ENCODE measurements at regions not wholly inside any gene's neighbourhood (a gene's known extent, or its start where the extent isn't known, plus 50 kb on each side); places are given as distances from the start of the nearest gene placed in this dataset.

- H3K27me3 ChIP-seq: no peaks in the 10 kb centered on the region
- no peak for DNase-seq (ENCODE audit: low spot score)
- H3K36me3 ChIP-seq (replicated peaks; ENCODE audit: insufficient read depth, low read depth): no peaks in the 10 kb centered on the region
- H3K79me2 ChIP-seq: no peaks in the 10 kb centered on the region
- no peak overlapping the region for H3K4me3 ChIP-seq
- H3K9me2 ChIP-seq (replicated peaks; ENCODE audit: insufficient read depth): no peaks in the 10 kb centered on the region
- H2AFZ ChIP-seq: no peak overlapping the region
- no peaks in the 10 kb centered on the region for H3K4me1 ChIP-seq (ENCODE audit: insufficient read depth)
- 81% methylated on average over 1 of the region's 1 CpG for WGBS (ENCODE audit: low lambda C conversion rate, missing lambda C conversion rate)
- no peak overlapping the region for H3K4me2 ChIP-seq
- H3K9me3 ChIP-seq (ENCODE audit: low read depth): no peaks in the 10 kb centered on the region
- TF ChIP-seq, protein P1, sequence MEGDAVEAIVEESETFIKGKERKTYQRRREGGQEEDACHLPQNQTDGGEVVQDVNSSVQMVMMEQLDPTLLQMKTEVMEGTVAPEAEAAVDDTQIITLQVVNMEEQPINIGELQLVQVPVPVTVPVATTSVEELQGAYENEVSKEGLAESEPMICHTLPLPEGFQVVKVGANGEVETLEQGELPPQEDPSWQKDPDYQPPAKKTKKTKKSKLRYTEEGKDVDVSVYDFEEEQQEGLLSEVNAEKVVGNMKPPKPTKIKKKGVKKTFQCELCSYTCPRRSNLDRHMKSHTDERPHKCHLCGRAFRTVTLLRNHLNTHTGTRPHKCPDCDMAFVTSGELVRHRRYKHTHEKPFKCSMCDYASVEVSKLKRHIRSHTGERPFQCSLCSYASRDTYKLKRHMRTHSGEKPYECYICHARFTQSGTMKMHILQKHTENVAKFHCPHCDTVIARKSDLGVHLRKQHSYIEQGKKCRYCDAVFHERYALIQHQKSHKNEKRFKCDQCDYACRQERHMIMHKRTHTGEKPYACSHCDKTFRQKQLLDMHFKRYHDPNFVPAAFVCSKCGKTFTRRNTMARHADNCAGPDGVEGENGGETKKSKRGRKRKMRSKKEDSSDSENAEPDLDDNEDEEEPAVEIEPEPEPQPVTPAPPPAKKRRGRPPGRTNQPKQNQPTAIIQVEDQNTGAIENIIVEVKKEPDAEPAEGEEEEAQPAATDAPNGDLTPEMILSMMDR (IDR thresholded peaks at IDR 0.05; ENCODE audit: poor library complexity): no peak
- TF ChIP-seq EZH2 (IDR thresholded peaks at IDR 0.05; ENCODE audit: borderline replicate concordance) (no peak), EZH2phosphoT487 (IDR thresholded peaks at IDR 0.05; ENCODE audit: low read depth, severe bottlenecking, unreplicated experiment) (no peak)
- no peaks in the 10 kb centered on the region for H4K20me1 ChIP-seq (ENCODE audit: insufficient read depth, poor library complexity, severe bottlenecking)
- H3K27ac ChIP-seq: no peak overlapping the region
Observed at GRCh38 chr5:166062094-166062493, 2229.4 kb upstream of the WWC1 start.

GRCh38 chr5:166062719-166063118 lies 2228.7 kb upstream of the WWC1 start:
- H4K20me1 ChIP-seq (ENCODE audit: insufficient read depth, poor library complexity, severe bottlenecking): no peaks in the 10 kb centered on the region
- no peak overlapping the region for H3K4me3 ChIP-seq
- DNase-seq (ENCODE audit: low spot score): no peak
- no peaks in the 10 kb centered on the region for H3K9me2 ChIP-seq (replicated peaks; ENCODE audit: insufficient read depth)
- no peaks in the 10 kb centered on the region for H3K27me3 ChIP-seq
- H3K9me3 ChIP-seq (ENCODE audit: low read depth): no peaks in the 10 kb centered on the region
- no peaks in the 10 kb centered on the region for H3K4me1 ChIP-seq (ENCODE audit: insufficient read depth)
- no peaks in the 10 kb centered on the region for H3K36me3 ChIP-seq (replicated peaks; ENCODE audit: insufficient read depth, low read depth)
- TF ChIP-seq EZH2 (IDR thresholded peaks at IDR 0.05; ENCODE audit: borderline replicate concordance): no peak
- TF ChIP-seq, protein P1 (IDR thresholded peaks at IDR 0.05; ENCODE audit: poor library complexity): no peak
- TF ChIP-seq EZH2phosphoT487 (IDR thresholded peaks at IDR 0.05; ENCODE audit: low read depth, severe bottlenecking, unreplicated experiment): no peak
- H3K79me2 ChIP-seq: no peaks in the 10 kb centered on the region
- no peak overlapping the region for H3K4me2 ChIP-seq
- no peak overlapping the region for H2AFZ ChIP-seq
- H3K27ac ChIP-seq: no peak overlapping the region

DNA sequence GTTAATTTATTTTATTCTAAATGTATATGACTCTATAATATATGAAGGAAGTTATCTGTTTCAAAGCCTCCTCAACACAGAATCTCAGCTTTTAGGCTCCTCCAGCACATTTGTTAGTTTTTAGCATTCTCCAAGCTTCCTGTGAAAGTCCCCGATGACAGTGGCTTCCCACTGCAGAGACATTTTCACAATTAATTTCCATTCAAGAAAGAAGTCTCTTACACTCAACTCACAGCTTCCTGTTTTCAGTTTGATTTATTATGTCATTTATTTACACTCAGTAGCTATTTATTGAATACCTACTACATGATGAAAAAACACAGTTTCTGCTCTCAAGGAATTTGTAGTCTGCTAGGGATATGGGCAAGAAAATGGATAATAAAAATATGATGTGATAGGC lies 2228.2 kb upstream of the WWC1 start:
- Histone ChIP-seq H3K36me3 (replicated peaks; ENCODE audit: insufficient read depth, low read depth) (no peaks in the 10 kb centered on the region), H3K27ac (no peak overlapping the region), H3K79me2 (no peaks in the 10 kb centered on the region), H2AFZ (no peak overlapping the region), H4K20me1 (ENCODE audit: insufficient read depth, poor library complexity, severe bottlenecking) (no peaks in the 10 kb centered on the region), H3K4me2 (no peak overlapping the region), H3K9me2 (replicated peaks; ENCODE audit: insufficient read depth) (no peaks in the 10 kb centered on the region), H3K4me1 (ENCODE audit: insufficient read depth) (no peaks in the 10 kb centered on the region), H3K27me3 (no peaks in the 10 kb centered on the region), H3K9me3 (ENCODE audit: low read depth) (no peaks in the 10 kb centered on the region), H3K4me3 (no peak overlapping the region)
- DNase-seq (ENCODE audit: low spot score): no peak
- 46% methylated on average over 1 of the region's 1 CpG for WGBS (ENCODE audit: low lambda C conversion rate, missing lambda C conversion rate)
- TF ChIP-seq, protein P1 (IDR thresholded peaks at IDR 0.05; ENCODE audit: poor library complexity): no peak
- TF ChIP-seq EZH2phosphoT487 (IDR thresholded peaks at IDR 0.05; ENCODE audit: low read depth, severe bottlenecking, unreplicated experiment) (no peak), EZH2 (IDR thresholded peaks at IDR 0.05; ENCODE audit: borderline replicate concordance) (no peak)

Data from hepatocyte (in vitro differentiated cells).